GM19438 (cell line): ENCODE measurements at regions not wholly inside any gene's neighbourhood (a gene's known extent, or its start where the extent isn't known, plus 50 kb on each side); places are given as distances from the start of the nearest gene placed in this dataset.
"Not testable (repeated sequence)": the region's sequence is repeated elsewhere in the genome, so short reads cannot be mapped to it uniquely, and the experiment has no call there.

Experiments used
- ATAC-seq: cut with Tn5 transposase; IDR thresholded peaks from one replicate; pipeline ENCODE4 v1.9.1; 2021; ENCODE audit warnings: low read depth; ENCODE audit not compliant: unreplicated experiment

GRCh38 chr4:147219145-147219544 lies 261.8 kb upstream of the EDNRA start:
- no peak for ATAC-seq

- ATAC-seq = no peak
These were observed 260.1 kb upstream of the EDNRA start for GRCh38 chr4:147220833-147221232.

GRCh38 chr4:147222906-147223305 lies 258.0 kb upstream of the EDNRA start:
- no peak for ATAC-seq

- no peak for ATAC-seq
These were observed 257.3 kb upstream of the EDNRA start for GRCh38 chr4:147223576-147223975.

GRCh38 chr4:147236806-147237205 lies 244.1 kb upstream of the EDNRA start:
- ATAC-seq = no peak

GRCh38 chr4:147244786-147245185 lies 236.1 kb upstream of the EDNRA start:
- no peak for ATAC-seq

GRCh38 chr4:147246096-147246495 lies 234.8 kb upstream of the EDNRA start:
- ATAC-seq = no peak

- ATAC-seq = not testable (repeated sequence)
These were observed 234.4 kb upstream of the EDNRA start for GRCh38 chr4:147246528-147246927.

- no peak for ATAC-seq
These were observed 233.3 kb upstream of the EDNRA start for GRCh38 chr4:147247579-147247978.

GRCh38 chr4:147250062-147250461 lies 230.8 kb upstream of the EDNRA start:
- ATAC-seq = no peak

GRCh38 chr4:147255268-147255667 lies 225.6 kb upstream of the EDNRA start:
- ATAC-seq = not testable (repeated sequence)

GRCh38 chr4:147259271-147259670 lies 221.6 kb upstream of the EDNRA start:
- ATAC-seq = not testable (repeated sequence)

GRCh38 chr4:147284256-147284835 lies 196.6 kb upstream of the EDNRA start:
- ATAC-seq = no peak

- ATAC-seq = no peak
These were observed 196.0 kb upstream of the EDNRA start for GRCh38 chr4:147284935-147285334.

GRCh38 chr4:147285751-147286150 lies 195.1 kb upstream of the EDNRA start:
- ATAC-seq = no peak

GRCh38 chr4:147286846-147287587 lies 193.9 kb upstream of the EDNRA start:
- no peak for ATAC-seq

- no peak for ATAC-seq
These were observed 193.4 kb upstream of the EDNRA start for GRCh38 chr4:147287588-147287890.

GRCh38 chr4:147288512-147288911 lies 192.4 kb upstream of the EDNRA start:
- ATAC-seq = no peak

- ATAC-seq = no peak
These were observed 191.7 kb upstream of the EDNRA start for GRCh38 chr4:147289181-147289580.

GRCh38 chr4:147292604-147293313 lies 188.1 kb upstream of the EDNRA start:
- not testable (repeated sequence) for ATAC-seq

GRCh38 chr4:147293314-147293677 lies 187.6 kb upstream of the EDNRA start:
- not testable (repeated sequence) for ATAC-seq

- no peak for ATAC-seq
These were observed 181.7 kb upstream of the EDNRA start for GRCh38 chr4:147299205-147299604.
